PC-9 (cell line): ENCODE measurements at regions not wholly inside any gene's neighbourhood (a gene's known extent, or its start where the extent isn't known, plus 50 kb on each side); places are given as distances from the start of the nearest gene placed in this dataset.

Experiments used
- BruUV-seq: library from RNA; stranded (reverse); fragments of 400-500 nt; replicated peaks from 2 replicates; lab custom pipeline; 2021; lab: Mats Ljungman, UMichigan
- CTCF ChIA-PET: fragments of 300-600 bp; sonication (Branson Sonifier 250); formaldehyde crosslinking; loops from one replicate; lab custom pipeline; 2022; ENCODE audit warnings: antibody characterized with exemption; lab: Charles Lee
- POLR2A ChIA-PET: fragments of 300-600 bp; sonication (Branson Sonifier 250); formaldehyde crosslinking; loops from one replicate; lab custom pipeline; 2022; ENCODE audit warnings: antibody characterized with exemption; ENCODE audit not compliant: unreplicated experiment; lab: Charles Lee
- DNase-seq, 2 experiments: peaks; one replicate each; pipeline versions ENCODE4 v3.0.0 to v3.0.0-alpha.2; 2015 to 2022; ENCODE audit warnings: mixed read lengths in 1 of 2
- H2AFZ ChIP-seq: fragments of 200-600 bp; sonication (generic); 2 replicates; pipeline ENCODE4 v1.8.1; 2017; ENCODE audit warnings: antibody characterized with exemption
- H3F3A ChIP-seq: fragments of 200-600 bp; sonication (generic); 2 replicates; pipeline ENCODE4 v1.8.1; 2017; ENCODE audit warnings: antibody characterized with exemption, mild to moderate bottlenecking, low read depth; ENCODE audit not compliant: insufficient read depth
- H3K27ac ChIP-seq: fragments of 200-600 bp; sonication (generic); 2 replicates; pipeline ENCODE4 v1.6.1; 2016; ENCODE audit warnings: mixed run types
- H3K27me3 ChIP-seq: fragments of 200-600 bp; sonication (generic); 2 replicates; pipeline ENCODE4 v1.6.1; 2016; ENCODE audit warnings: low read depth, mixed run types; ENCODE audit not compliant: insufficient read depth
- H3K36me3 ChIP-seq: fragments of 200-600 bp; sonication (generic); 2 replicates; pipeline ENCODE4 v1.6.1; 2016; ENCODE audit warnings: low read depth, mixed run types
- H3K4me1 ChIP-seq: fragments of 200-600 bp; sonication (generic); replicated peaks from 2 replicates; pipeline ENCODE4 v1.6.1; 2016; ENCODE audit warnings: mixed run types; ENCODE audit not compliant: insufficient read depth
- H3K4me2 ChIP-seq: fragments of 200-600 bp; sonication (generic); 2 replicates; pipeline ENCODE4 v1.6.1; 2017; ENCODE audit warnings: mixed run types
- H3K4me3 ChIP-seq: fragments of 200-600 bp; sonication (generic); 2 replicates; pipeline ENCODE4 v1.6.1; 2016; ENCODE audit warnings: mixed run types
- H3K79me2 ChIP-seq: fragments of 200-600 bp; sonication (generic); 2 replicates; pipeline ENCODE4 v1.6.1; 2017; ENCODE audit warnings: low read depth, mixed run types
- H3K9me2 ChIP-seq: fragments of 200-600 bp; sonication (generic); 2 replicates; pipeline ENCODE4 v1.8.1; 2017; ENCODE audit warnings: mild to moderate bottlenecking; ENCODE audit not compliant: insufficient read depth
- H3K9me3 ChIP-seq: fragments of 200-600 bp; sonication (generic); 2 replicates; pipeline ENCODE4 v1.8.1; 2016; ENCODE audit warnings: low read depth; ENCODE audit not compliant: insufficient read depth
- H4K20me1 ChIP-seq: fragments of 200-600 bp; sonication (generic); 2 replicates; pipeline ENCODE4 v1.8.1; 2017; ENCODE audit not compliant: insufficient read depth
- CTCF ChIP-seq: fragments of 200-600 bp; sonication (generic); conservative IDR thresholded peaks from 2 replicates; pipeline ENCODE4 v1.6.1; 2017; ENCODE audit warnings: mixed run types, antibody characterized with exemption, mild to moderate bottlenecking, moderate library complexity
- EZH2 ChIP-seq: fragments of 200-600 bp; sonication (generic); IDR thresholded peaks from 2 replicates; pipeline ENCODE4 v1.8.0; 2017; ENCODE audit warnings: antibody characterized with exemption, low read depth
- intact Hi-C: fragments of 100-400 bp; cut with micrococcal nuclease; formaldehyde crosslinking; loops from one replicate; pipeline ENCODE4 v1.10.0; 2022; ENCODE audit not compliant: unreplicated experiment

GRCh38 chrX:137424679-137425078 is 141.2 kb upstream of the ZIC3 start:
- no peaks in the 10 kb centered on the region for H3K36me3 ChIP-seq
- POLR2A ChIA-PET = no interaction called here
- TF ChIP-seq EZH2 (no peak), CTCF (no peak)
- no peaks in the 10 kb centered on the region for H3K9me2 ChIP-seq
- no peaks in the 10 kb centered on the region for H3K79me2 ChIP-seq
- H3K9me3 ChIP-seq = no peaks in the 10 kb centered on the region
- H2AFZ ChIP-seq = no peak overlapping the region
- H3F3A ChIP-seq = no peaks in the 10 kb centered on the region
- no peak overlapping the region for H3K27ac ChIP-seq
- no peaks in the 10 kb centered on the region for H4K20me1 ChIP-seq
- no peaks in the 10 kb centered on the region for H3K27me3 ChIP-seq
- intact Hi-C loops = no loop called here
- no peak for DNase-seq
- CTCF ChIA-PET = no interaction called here
- no peak overlapping the region for H3K4me2 ChIP-seq
- no peak overlapping the region for H3K4me3 ChIP-seq
- BruUV-seq = no TSS peak
- no peaks in the 10 kb centered on the region for H3K4me1 ChIP-seq

DNA sequence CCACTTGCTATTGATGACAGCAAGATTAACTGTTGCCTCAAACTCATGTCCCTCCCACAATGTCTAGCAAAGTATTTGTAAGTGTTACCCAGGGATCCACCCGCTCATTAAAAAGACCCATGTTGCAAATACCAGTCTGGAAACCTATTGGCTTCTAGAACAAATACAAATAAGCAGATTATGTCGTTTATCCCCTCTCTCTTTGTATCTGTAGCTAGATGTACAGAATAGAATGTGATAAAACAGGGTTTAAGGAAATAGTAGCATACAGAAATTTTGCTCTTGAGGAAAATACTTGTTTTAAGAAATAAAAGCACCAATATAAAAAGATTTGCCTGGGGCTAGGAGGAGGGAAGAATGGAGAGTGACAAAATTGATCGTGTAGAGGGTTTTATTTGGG is 142.7 kb upstream of the ZIC3 start:
- no peaks in the 10 kb centered on the region for H3F3A ChIP-seq
- POLR2A ChIA-PET = no interaction called here

GRCh38 chrX:137418086-137418485 is 147.8 kb upstream of the ZIC3 start:
- H3K4me2 ChIP-seq = no peak overlapping the region
- CTCF ChIA-PET = no interaction called here
- TF ChIP-seq EZH2 (no peak), CTCF (no peak)
- H2AFZ ChIP-seq = no peak overlapping the region
- intact Hi-C loops = no loop called here
- no peaks in the 10 kb centered on the region for H4K20me1 ChIP-seq
- no peaks in the 10 kb centered on the region for H3K4me1 ChIP-seq
- no peak for DNase-seq
- no peaks in the 10 kb centered on the region for H3K9me3 ChIP-seq
- POLR2A ChIA-PET = no interaction called here
- H3F3A ChIP-seq = no peaks in the 10 kb centered on the region
- H3K27ac ChIP-seq = no peak overlapping the region
- H3K9me2 ChIP-seq = no peaks in the 10 kb centered on the region
- BruUV-seq = no TSS peak
- H3K27me3 ChIP-seq = no peaks in the 10 kb centered on the region
- H3K4me3 ChIP-seq = no peak overlapping the region
- no peaks in the 10 kb centered on the region for H3K36me3 ChIP-seq
- no peaks in the 10 kb centered on the region for H3K79me2 ChIP-seq

More for the DNA sequence above, 142.7 kb upstream of the ZIC3 start:
- TF ChIP-seq EZH2 (no peak), CTCF (no peak)
- H3K79me2 ChIP-seq = no peaks in the 10 kb centered on the region
- no peak for DNase-seq
- H4K20me1 ChIP-seq = no peaks in the 10 kb centered on the region
- no peak overlapping the region for H2AFZ ChIP-seq
- H3K4me1 ChIP-seq = no peaks in the 10 kb centered on the region
- H3K9me3 ChIP-seq = no peaks in the 10 kb centered on the region
- no peak overlapping the region for H3K27ac ChIP-seq
- intact Hi-C loops = no loop called here
- no peak overlapping the region for H3K4me3 ChIP-seq
- no peak overlapping the region for H3K4me2 ChIP-seq
- CTCF ChIA-PET = no interaction called here
- H3K9me2 ChIP-seq = no peaks in the 10 kb centered on the region
- no peaks in the 10 kb centered on the region for H3K36me3 ChIP-seq
- no TSS peak for BruUV-seq
- H3K27me3 ChIP-seq = no peaks in the 10 kb centered on the region
